ENCODE measurements at regions not wholly inside any gene's neighbourhood (a gene's known extent, or its start where the extent isn't known, plus 50 kb on each side); places are given as distances from the start of the nearest gene placed in this dataset.

GRCh38 chr3:79848876-79849275, 81.1 kb upstream of the ROBO1 start:
- no peak overlapping the region for H3K4me3 ChIP-seq (ENCODE audit: low read length)
- no peak for TF ChIP-seq ZNF274 (IDR thresholded peaks at IDR 0.05; ENCODE audit: low read depth, low read length)

GRCh38 chr3:79847928-79848327, 80.1 kb upstream of the ROBO1 start:
- H3K4me3 ChIP-seq (ENCODE audit: low read length), result no peak overlapping the region
- no peak for TF ChIP-seq ZNF274 (IDR thresholded peaks at IDR 0.05; ENCODE audit: low read depth, low read length)

- H3K4me3 ChIP-seq (ENCODE audit: low read length), result no peak overlapping the region
- TF ChIP-seq ZNF274 (IDR thresholded peaks at IDR 0.05; ENCODE audit: low read depth, low read length), result no peak
Observed at GRCh38 chr3:79846148-79846933, 78.5 kb upstream of the ROBO1 start.

- no peak for TF ChIP-seq ZNF274 (IDR thresholded peaks at IDR 0.05; ENCODE audit: low read depth, low read length)
- H3K4me3 ChIP-seq (ENCODE audit: low read length), result no peak overlapping the region
Observed at GRCh38 chr3:79845546-79845945, 77.7 kb upstream of the ROBO1 start.

GRCh38 chr3:79844176-79844575, 76.4 kb upstream of the ROBO1 start:
- no peak overlapping the region for H3K4me3 ChIP-seq (ENCODE audit: low read length)
- no peak for TF ChIP-seq ZNF274 (IDR thresholded peaks at IDR 0.05; ENCODE audit: low read depth, low read length)

- no peak overlapping the region for H3K4me3 ChIP-seq (ENCODE audit: low read length)
- TF ChIP-seq ZNF274 (IDR thresholded peaks at IDR 0.05; ENCODE audit: low read depth, low read length), result no peak
Observed at GRCh38 chr3:79843180-79843579, 75.4 kb upstream of the ROBO1 start.

- no peak for TF ChIP-seq ZNF274 (IDR thresholded peaks at IDR 0.05; ENCODE audit: low read depth, low read length)
- H3K4me3 ChIP-seq (ENCODE audit: low read length), result no peak overlapping the region
Observed at GRCh38 chr3:79835701-79836100, 67.9 kb upstream of the ROBO1 start.

- no peak overlapping the region for H3K4me3 ChIP-seq (ENCODE audit: low read length)
- no peak for TF ChIP-seq ZNF274 (IDR thresholded peaks at IDR 0.05; ENCODE audit: low read depth, low read length)
Observed at GRCh38 chr3:79824166-79824565, 56.4 kb upstream of the ROBO1 start.

GRCh38 chr3:79822076-79822475, 54.3 kb upstream of the ROBO1 start:
- TF ChIP-seq ZNF274 (IDR thresholded peaks at IDR 0.05; ENCODE audit: low read depth, low read length), result no peak
- H3K4me3 ChIP-seq (ENCODE audit: low read length), result no peak overlapping the region

- no peak for TF ChIP-seq ZNF274 (IDR thresholded peaks at IDR 0.05; ENCODE audit: low read depth, low read length)
- no peak overlapping the region for H3K4me3 ChIP-seq (ENCODE audit: low read length)
Observed at GRCh38 chr3:79820089-79820488, 52.3 kb upstream of the ROBO1 start.

GRCh38 chr3:79818015-79818414, 50.2 kb upstream of the ROBO1 start:
- no peak overlapping the region for H3K4me3 ChIP-seq (ENCODE audit: low read length)
- no peak for TF ChIP-seq ZNF274 (IDR thresholded peaks at IDR 0.05; ENCODE audit: low read depth, low read length)
